Activated T-cell treated with anti-CD3 and anti-CD28 coated beads for 48 hours (primary cell): ENCODE measurements at regions not wholly inside any gene's neighbourhood (a gene's known extent, or its start where the extent isn't known, plus 50 kb on each side); places are given as distances from the start of the nearest gene placed in this dataset.
A peak's percentile ranks its signal among the peaks of the same experiment; 100 is the strongest.

Source experiments
- DNase-seq: peaks from one replicate; pipeline ENCODE4 v3.0.0-alpha.2; 2020; ENCODE audit warnings: low read depth

- DNase-seq, result no peak
Measured at GRCh38 chr1:221431961-221432360, 309.9 kb downstream of the DUSP10 start.

- no peak for DNase-seq
Measured at GRCh38 chr1:221435504-221435904, 306.4 kb downstream of the DUSP10 start.

- no peak for DNase-seq
Measured at GRCh38 chr1:221437171-221437570, 304.7 kb downstream of the DUSP10 start.

- DNase-seq, result no peak
Measured at GRCh38 chr1:221437926-221438325, 304.0 kb downstream of the DUSP10 start.

- DNase-seq, result peak; percentile 44
Measured at GRCh38 chr1:221439008-221439746, 302.7 kb downstream of the DUSP10 start.

GRCh38 chr1:221439747-221440501 is 302.0 kb downstream of the DUSP10 start:
- peak; percentile 13 for DNase-seq

- DNase-seq, result no peak
Measured at GRCh38 chr1:221440658-221441057, 301.2 kb downstream of the DUSP10 start.

GRCh38 chr1:221442056-221442455 is 299.8 kb downstream of the DUSP10 start:
- DNase-seq, result no peak

- DNase-seq, result no peak
Measured at GRCh38 chr1:221444346-221444745, 297.5 kb downstream of the DUSP10 start.

- DNase-seq, result no peak
Measured at GRCh38 chr1:221448585-221449175, 293.2 kb downstream of the DUSP10 start.

- no peak for DNase-seq
Measured at GRCh38 chr1:221449194-221449593, 292.7 kb downstream of the DUSP10 start.

- no peak for DNase-seq
Measured at GRCh38 chr1:221449801-221450470, 292.0 kb downstream of the DUSP10 start.

- no peak for DNase-seq
Measured at GRCh38 chr1:221451741-221452140, 290.1 kb downstream of the DUSP10 start.

- DNase-seq, result no peak
Measured at GRCh38 chr1:221454096-221454495, 287.8 kb downstream of the DUSP10 start.

- DNase-seq, result no peak
Measured at GRCh38 chr1:221456918-221457317, 285.0 kb downstream of the DUSP10 start.

- DNase-seq, result no peak
Measured at GRCh38 chr1:221457685-221458446, 284.0 kb downstream of the DUSP10 start.

GRCh38 chr1:221458447-221459156 is 283.3 kb downstream of the DUSP10 start:
- no peak for DNase-seq

- DNase-seq, result no peak
Measured at GRCh38 chr1:221459558-221459957, 282.3 kb downstream of the DUSP10 start.

- DNase-seq, result no peak
Measured at GRCh38 chr1:221462345-221462744, 279.5 kb downstream of the DUSP10 start.

GRCh38 chr1:221468546-221468945 is 273.3 kb downstream of the DUSP10 start:
- no peak for DNase-seq

GRCh38 chr1:221469476-221469875 is 272.4 kb downstream of the DUSP10 start:
- no peak for DNase-seq
